Fibroblast of lung (primary cell): ENCODE measurements at regions not wholly inside any gene's neighbourhood (a gene's known extent, or its start where the extent isn't known, plus 50 kb on each side); places are given as distances from the start of the nearest gene placed in this dataset.
A peak's percentile ranks its signal among the peaks of the same experiment; 100 is the strongest.

Experiments used
- DNase-seq, 2 donors: peaks; one replicate each; pipeline versions ENCODE4 v3.0.0 to v3.0.0-alpha.2; 2010; ENCODE audit warnings: low read depth in 2 of 2
- H2AFZ ChIP-seq: 2 replicates; pipeline ENCODE4 v1.5.1; 2012; ENCODE audit warnings: low read length, control low read depth, inconsistent platforms
- H3K27ac ChIP-seq: 2 replicates; pipeline ENCODE4 v1.5.1; 2011; ENCODE audit warnings: low read length, control low read depth; ENCODE audit not compliant: insufficient read depth
- H3K27me3 ChIP-seq: 2 replicates; pipeline ENCODE4 v1.5.1; 2011; ENCODE audit warnings: mild to moderate bottlenecking, low read length; ENCODE audit not compliant: control insufficient read depth, insufficient read depth
- H3K36me3 ChIP-seq: 2 replicates; pipeline ENCODE4 v1.5.1; 2011; ENCODE audit warnings: low read length; ENCODE audit not compliant: control insufficient read depth, insufficient read depth
- H3K4me1 ChIP-seq: 2 replicates; pipeline ENCODE4 v1.5.1; 2011; ENCODE audit warnings: low read length; ENCODE audit not compliant: control insufficient read depth, insufficient read depth; ENCODE audit errors: extremely low read depth
- H3K4me2 ChIP-seq: 2 replicates; pipeline ENCODE4 v1.5.1; 2011; ENCODE audit warnings: low read length, control low read depth; ENCODE audit not compliant: insufficient read depth; ENCODE audit errors: extremely low read depth
- H3K4me3 ChIP-seq, 4 experiments: fragments of 200-600 bp in 1 of 4; sonication (generic) in 1 of 4; replicated peaks in 1 of 4; 2 replicates each; pipeline ENCODE4 v1.5.1; 2011 to 2016; ENCODE audit warnings: low read length in 4 of 4, low read depth in 3 of 4, mild to moderate bottlenecking in 3 of 4, control low read depth in 2 of 4, inconsistent platforms in 1 of 4, mixed read lengths in 1 of 4; ENCODE audit not compliant: insufficient read depth in 1 of 4; ENCODE audit errors: control extremely low read depth in 1 of 4
- H3K79me2 ChIP-seq: 2 replicates; pipeline ENCODE4 v1.5.1; 2012; ENCODE audit warnings: mild to moderate bottlenecking, low read length, inconsistent platforms; ENCODE audit not compliant: control insufficient read depth, insufficient read depth
- H3K9ac ChIP-seq: 2 replicates; pipeline ENCODE4 v1.5.1; 2011; ENCODE audit warnings: mild to moderate bottlenecking, low read length, control low read depth; ENCODE audit not compliant: insufficient read depth
- H3K9me3 ChIP-seq: 2 replicates; pipeline ENCODE4 v1.5.1; 2012; ENCODE audit warnings: low read depth, low read length; ENCODE audit not compliant: control insufficient read depth, insufficient read depth
- H4K20me1 ChIP-seq: 2 replicates; pipeline ENCODE4 v1.5.1; 2011; ENCODE audit warnings: low read length; ENCODE audit not compliant: control insufficient read depth, insufficient read depth; ENCODE audit errors: extremely low read depth
- EZH2 ChIP-seq: IDR thresholded peaks from 2 replicates; pipeline ENCODE4 v1.5.1; 2012; ENCODE audit warnings: low read length, control low read depth, mild to moderate bottlenecking; ENCODE audit errors: missing control alignments
- TF ChIP-seq, protein P1 (sequence below), 2 donors: IDR thresholded peaks in 1 of 2; conservative IDR thresholded peaks in 1 of 2; 1 replicate in 1 of 2; 2 replicates in 1 of 2; pipeline ENCODE4 v1.5.1; 2011 to 2012; ENCODE audit warnings: low read length in 2 of 2, control low read depth in 1 of 2, inconsistent platforms in 1 of 2, low read depth in 1 of 2, mild to moderate bottlenecking in 1 of 2

DNA sequence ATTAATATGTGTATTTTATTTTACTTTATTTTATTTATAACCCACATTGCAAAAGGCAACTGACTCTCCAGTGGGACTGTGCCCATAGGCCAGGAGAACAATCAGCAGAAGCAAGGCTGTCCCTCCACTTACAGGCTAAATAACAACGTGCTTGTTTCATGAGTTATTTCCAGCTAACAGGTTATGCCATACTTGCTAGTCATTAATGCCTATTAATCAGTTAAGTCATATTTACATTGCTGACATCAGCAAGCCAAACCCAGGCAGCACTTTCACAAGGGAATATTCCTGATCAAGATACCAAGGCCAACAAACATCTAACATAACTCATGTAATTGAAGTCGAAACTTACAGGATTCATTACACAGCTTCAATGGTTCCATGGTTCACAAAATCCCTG, 92.1 kb downstream of the EN1 start:
- no peaks in the 10 kb centered on the region for H3K9me3 ChIP-seq
- no peak overlapping the region for H3K27ac ChIP-seq
- no peaks in the 10 kb centered on the region for H3K79me2 ChIP-seq
- H3K4me1 ChIP-seq: no peaks in the 10 kb centered on the region
- no peak overlapping the region for H2AFZ ChIP-seq
- peak in 1 of 2 donors; percentile 2 for DNase-seq
- peaks cover 7% of the 10 kb centered on the region for H3K27me3 ChIP-seq
- no peak overlapping the region for H3K4me3 ChIP-seq
- TF ChIP-seq, protein P1, sequence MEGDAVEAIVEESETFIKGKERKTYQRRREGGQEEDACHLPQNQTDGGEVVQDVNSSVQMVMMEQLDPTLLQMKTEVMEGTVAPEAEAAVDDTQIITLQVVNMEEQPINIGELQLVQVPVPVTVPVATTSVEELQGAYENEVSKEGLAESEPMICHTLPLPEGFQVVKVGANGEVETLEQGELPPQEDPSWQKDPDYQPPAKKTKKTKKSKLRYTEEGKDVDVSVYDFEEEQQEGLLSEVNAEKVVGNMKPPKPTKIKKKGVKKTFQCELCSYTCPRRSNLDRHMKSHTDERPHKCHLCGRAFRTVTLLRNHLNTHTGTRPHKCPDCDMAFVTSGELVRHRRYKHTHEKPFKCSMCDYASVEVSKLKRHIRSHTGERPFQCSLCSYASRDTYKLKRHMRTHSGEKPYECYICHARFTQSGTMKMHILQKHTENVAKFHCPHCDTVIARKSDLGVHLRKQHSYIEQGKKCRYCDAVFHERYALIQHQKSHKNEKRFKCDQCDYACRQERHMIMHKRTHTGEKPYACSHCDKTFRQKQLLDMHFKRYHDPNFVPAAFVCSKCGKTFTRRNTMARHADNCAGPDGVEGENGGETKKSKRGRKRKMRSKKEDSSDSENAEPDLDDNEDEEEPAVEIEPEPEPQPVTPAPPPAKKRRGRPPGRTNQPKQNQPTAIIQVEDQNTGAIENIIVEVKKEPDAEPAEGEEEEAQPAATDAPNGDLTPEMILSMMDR (conservative IDR thresholded peaks at IDR 0.05 in 1 of 2, IDR thresholded peaks at IDR 0.05 in 1 of 2; ENCODE audit: low read depth in 1 of 2, low read length in 2 of 2): no peak
- TF ChIP-seq EZH2: no peak
- H3K9ac ChIP-seq: no peak overlapping the region
- no peaks in the 10 kb centered on the region for H4K20me1 ChIP-seq
- H3K4me2 ChIP-seq: no peak overlapping the region
- no peaks in the 10 kb centered on the region for H3K36me3 ChIP-seq

DNA sequence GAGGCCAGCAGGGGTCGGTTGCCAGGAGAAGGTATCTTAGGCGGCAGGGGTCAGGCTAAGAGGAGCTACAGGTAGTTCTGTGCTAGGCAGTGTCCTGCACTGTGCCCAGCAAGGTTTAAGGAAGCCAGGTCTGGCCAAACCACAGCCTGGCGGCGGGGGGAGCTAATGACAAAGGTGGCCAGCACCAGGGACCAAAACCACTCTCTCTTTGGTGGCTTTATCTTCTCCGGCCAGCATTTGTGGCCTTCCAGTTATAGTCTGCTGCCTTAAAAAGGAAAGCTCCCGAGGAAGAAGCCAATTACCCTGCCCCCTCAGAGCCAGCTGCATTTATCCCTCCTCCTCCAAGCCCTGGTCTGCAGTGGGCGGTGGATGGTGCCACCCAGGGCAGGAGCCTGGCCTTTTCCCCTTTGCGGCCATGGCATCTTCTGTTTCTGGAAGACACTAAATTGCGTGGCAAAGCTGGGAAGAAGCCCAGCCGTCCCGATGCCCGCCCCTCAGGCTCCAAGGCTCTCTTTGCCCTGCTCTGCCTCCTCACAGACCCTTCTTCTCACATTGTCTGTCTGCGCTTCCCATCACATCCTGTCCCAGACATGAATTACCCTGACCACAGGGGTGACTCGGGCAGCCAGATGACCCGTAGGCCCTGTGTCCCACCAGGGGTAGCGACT, 94.6 kb downstream of the EN1 start:
- Histone ChIP-seq H3K27ac (no peak overlapping the region), H2AFZ (no peak overlapping the region), H3K4me3 (no peak overlapping the region), H3K9ac (no peak overlapping the region), H3K4me2 (no peak overlapping the region), H3K4me1 (no peaks in the 10 kb centered on the region), H3K36me3 (no peaks in the 10 kb centered on the region), H3K9me3 (no peaks in the 10 kb centered on the region), H3K27me3 (peaks cover 6% of the 10 kb centered on the region), H4K20me1 (no peaks in the 10 kb centered on the region), H3K79me2 (no peaks in the 10 kb centered on the region)
- DNase-seq: no peak
- TF ChIP-seq, protein P1 (conservative IDR thresholded peaks at IDR 0.05 in 1 of 2, IDR thresholded peaks at IDR 0.05 in 1 of 2; ENCODE audit: low read depth in 1 of 2, low read length in 2 of 2): no peak
- TF ChIP-seq EZH2: no peak

DNA sequence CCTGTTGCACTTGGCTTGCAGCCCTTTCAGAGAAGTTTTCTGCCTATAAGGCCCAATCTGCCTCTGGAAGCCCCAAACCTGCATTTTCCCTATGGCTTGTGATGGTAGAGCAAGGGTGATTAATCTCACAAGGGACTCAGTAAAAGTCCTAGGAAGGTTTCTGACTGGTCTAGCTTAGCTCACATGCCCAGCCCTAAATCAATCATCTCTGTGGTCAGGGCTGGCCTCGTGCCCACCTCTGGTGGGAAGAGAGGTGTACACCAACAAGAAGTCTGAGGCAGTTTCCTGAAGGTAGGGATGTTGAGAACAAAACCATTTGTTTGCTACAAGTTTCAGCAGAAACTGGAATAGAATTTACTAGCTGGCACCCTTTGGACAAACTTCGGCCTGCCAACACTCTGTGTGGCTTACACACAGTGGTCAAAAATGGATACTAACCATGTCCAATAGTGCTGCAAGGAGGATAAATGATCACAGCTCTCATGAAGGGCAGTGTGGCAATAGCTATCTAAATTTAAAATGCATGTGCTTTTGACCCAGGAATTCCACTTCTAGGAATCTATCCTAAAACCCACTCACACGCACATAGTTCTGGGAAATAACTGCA, 96.4 kb downstream of the EN1 start:
- no peak overlapping the region for H2AFZ ChIP-seq
- DNase-seq: peak; percentile 4 to 87
- H3K4me1 ChIP-seq: no peaks in the 10 kb centered on the region
- H4K20me1 ChIP-seq: no peaks in the 10 kb centered on the region
- H3K9ac ChIP-seq: no peak overlapping the region
- no peaks in the 10 kb centered on the region for H3K79me2 ChIP-seq
- no peak overlapping the region for H3K27ac ChIP-seq
- TF ChIP-seq, protein P1 (conservative IDR thresholded peaks at IDR 0.05 in 1 of 2, IDR thresholded peaks at IDR 0.05 in 1 of 2; ENCODE audit: low read depth in 1 of 2, low read length in 2 of 2): no peak
- no peak for TF ChIP-seq EZH2
- H3K27me3 ChIP-seq: peaks cover 3% of the 10 kb centered on the region
- no peak overlapping the region for H3K4me3 ChIP-seq
- H3K36me3 ChIP-seq: no peaks in the 10 kb centered on the region
- no peak overlapping the region for H3K4me2 ChIP-seq
- H3K9me3 ChIP-seq: no peaks in the 10 kb centered on the region
